HCT116 (cell line): ENCODE measurements at regions not wholly inside any gene's neighbourhood (a gene's known extent, or its start where the extent isn't known, plus 50 kb on each side); places are given as distances from the start of the nearest gene placed in this dataset.

Experiments used
- ATAC-seq: fragments of 200-7000 bp; cut with Tn5 transposase; 2 replicates; pipeline ENCODE4 v1.9.1; 2020; ENCODE audit warnings: mild to moderate bottlenecking, moderate library complexity
- BruUV-seq: library from RNA; stranded (reverse); fragments of 400-500 nt; replicated peaks from 2 replicates; lab custom pipeline; 2021; lab: Mats Ljungman, UMichigan
- CTCF ChIA-PET: fragments of 300-600 bp; sonication (Branson Sonifier 250); formaldehyde crosslinking; loops from one replicate; lab custom pipeline; 2021; ENCODE audit warnings: antibody characterized with exemption; lab: Charles Lee
- POLR2A ChIA-PET: fragments of 300-600, 350-600 bp; sonication (Branson Sonifier 250); formaldehyde crosslinking; loops from one replicate; lab custom pipeline; 2021; ENCODE audit warnings: antibody characterized with exemption; lab: Charles Lee
- RAD21 ChIA-PET, 2 experiments: fragments of 300-600 bp; sonication (Branson Sonifier 250); formaldehyde crosslinking; loops; one replicate each; lab custom pipeline; 2023; ENCODE audit warnings: low total read pairs in 2 of 2; ENCODE audit not compliant: uncharacterized antibody in 2 of 2, unreplicated experiment in 2 of 2, low non-redundant PET in 1 of 2; lab: Charles Lee
- DNase-seq: peaks from one replicate; pipeline ENCODE4 v3.0.0-alpha.2; 2010; ENCODE audit warnings: low read depth, low spot score
- H2AFZ ChIP-seq: fragments of 200-600 bp; shearing (Covaris generic), sonication (generic); 2 replicates; pipeline ENCODE4 v1.6.1; 2017; ENCODE audit warnings: low read depth, mixed run types, mixed read lengths, antibody characterized with exemption, low read length; ENCODE audit not compliant: poor library complexity, severe bottlenecking
- H3K27ac ChIP-seq: 2 replicates; pipeline ENCODE4 v1.5.1; 2012; ENCODE audit warnings: low read depth, low read length
- H3K27me3 ChIP-seq: fragments of 200-600 bp; sonication (generic); 2 replicates; pipeline ENCODE4 v1.6.1; 2016; ENCODE audit warnings: mixed run types, low read length, mixed read lengths; ENCODE audit not compliant: insufficient read depth
- H3K36me3 ChIP-seq, 2 experiments: fragments of 200-500 bp in 1 of 2; fragments of 200-600 bp in 1 of 2; sonication (Bioruptor generic) in 1 of 2; sonication (generic) in 1 of 2; 2 replicates each; pipeline versions ENCODE4 v1.5.1 to v1.6.1; 2014 to 2016; ENCODE audit warnings: low read length in 2 of 2, inconsistent platforms in 1 of 2, mixed read lengths in 1 of 2, mixed run types in 1 of 2; ENCODE audit not compliant: insufficient read depth in 2 of 2, control insufficient read depth in 1 of 2
- H3K4me1 ChIP-seq, 2 experiments: fragments of 200-600 bp in 1 of 2; sonication (generic) in 1 of 2; 2 replicates each; pipeline versions ENCODE4 v1.5.1 to v1.6.1; 2012 to 2017; ENCODE audit warnings: low read length in 2 of 2, inconsistent platforms in 1 of 2, mild to moderate bottlenecking in 1 of 2, mixed read lengths in 1 of 2, mixed run types in 1 of 2, moderate library complexity in 1 of 2; ENCODE audit not compliant: insufficient read depth in 2 of 2, control insufficient read depth in 1 of 2
- H3K4me2 ChIP-seq: fragments of 200-600 bp; sonication (generic); 2 replicates; pipeline ENCODE4 v1.6.1; 2017; ENCODE audit warnings: mixed run types, low read length, mixed read lengths
- H3K4me3 ChIP-seq, 2 experiments: fragments of 200-600 bp in 1 of 2; sonication (generic) in 1 of 2; replicated peaks in 1 of 2; 2 replicates each; pipeline ENCODE4 v1.5.1; 2011 to 2016; ENCODE audit warnings: low read length in 2 of 2, control low read depth in 1 of 2, low read depth in 1 of 2, mild to moderate bottlenecking in 1 of 2, mixed read lengths in 1 of 2, mixed run types in 1 of 2
- H3K79me2 ChIP-seq: fragments of 200-600 bp; sonication (generic); 2 replicates; pipeline ENCODE4 v1.6.1; 2017; ENCODE audit warnings: mild to moderate bottlenecking, mixed run types, low read length, moderate library complexity, mixed read lengths; ENCODE audit not compliant: insufficient read depth
- H3K9ac ChIP-seq: fragments of 200-600 bp; sonication (generic); 2 replicates; pipeline ENCODE4 v1.6.1; 2016; ENCODE audit warnings: low read length, mixed read lengths
- H3K9me2 ChIP-seq: fragments of 200-600 bp; sonication (generic), shearing (Covaris generic); 2 replicates; pipeline ENCODE4 v1.6.1; 2017; ENCODE audit warnings: mixed run types, mild to moderate bottlenecking, moderate library complexity; ENCODE audit not compliant: insufficient read depth
- H3K9me3 ChIP-seq, 2 experiments: fragments of 200-500 bp in 1 of 2; fragments of 200-600 bp in 1 of 2; sonication (Bioruptor generic) in 1 of 2; sonication (generic) in 1 of 2; 2 replicates each; pipeline ENCODE4 v1.6.1; 2014 to 2017; ENCODE audit warnings: low read length in 2 of 2, mixed read lengths in 2 of 2, inconsistent platforms in 1 of 2, low read depth in 1 of 2, mild to moderate bottlenecking in 1 of 2, mixed run types in 1 of 2, moderate library complexity in 1 of 2; ENCODE audit not compliant: control insufficient read depth in 1 of 2, insufficient read depth in 1 of 2
- H4K20me1 ChIP-seq: fragments of 200-600 bp; sonication (generic), shearing (Covaris generic); 2 replicates; pipeline ENCODE4 v1.6.1; 2017; ENCODE audit warnings: mixed run types, mild to moderate bottlenecking, moderate library complexity; ENCODE audit not compliant: insufficient read depth
- CEBPB ChIP-seq: IDR thresholded peaks from 2 replicates; pipeline ENCODE4 v1.6.1; 2012; ENCODE audit warnings: low read depth
- EGR1 ChIP-seq: IDR thresholded peaks from 2 replicates; pipeline ENCODE4 v1.6.1; 2012; ENCODE audit warnings: low read depth
- ELF1 ChIP-seq: IDR thresholded peaks from 2 replicates; pipeline ENCODE4 v1.6.1; 2012; ENCODE audit warnings: low read depth, borderline replicate concordance
- EZH2phosphoT487 ChIP-seq: fragments of 200-600 bp; IDR thresholded peaks from 2 replicates; pipeline ENCODE4 v1.6.1; 2018; ENCODE audit warnings: antibody characterized with exemption, borderline replicate concordance
- JUND ChIP-seq: IDR thresholded peaks from 2 replicates; pipeline ENCODE4 v1.6.1; 2012
- POLR2AphosphoS5 ChIP-seq: IDR thresholded peaks from 2 replicates; pipeline ENCODE4 v1.6.1; 2011; ENCODE audit warnings: mild to moderate bottlenecking, low read depth, low read length, moderate library complexity
- RAD21 ChIP-seq: IDR thresholded peaks from 2 replicates; pipeline ENCODE4 v1.6.1; 2012; ENCODE audit warnings: low read depth, mild to moderate bottlenecking
- SP1 ChIP-seq: IDR thresholded peaks from 2 replicates; pipeline ENCODE4 v1.6.1; 2012; ENCODE audit warnings: low read depth
- SRF ChIP-seq: IDR thresholded peaks from 2 replicates; pipeline ENCODE4 v1.6.1; 2012; ENCODE audit warnings: low read depth
- TCF7L2 ChIP-seq: IDR thresholded peaks from 2 replicates; pipeline ENCODE4 v1.7.0; 2011; ENCODE audit warnings: borderline replicate concordance, inconsistent platforms; ENCODE audit not compliant: insufficient read depth, insufficient read length; ENCODE audit errors: extremely low read depth
- YY1 ChIP-seq: IDR thresholded peaks from 2 replicates; pipeline ENCODE4 v1.6.1; 2011; ENCODE audit warnings: low read length, low read depth, moderate library complexity, mild to moderate bottlenecking; ENCODE audit not compliant: insufficient replicate concordance; ENCODE audit errors: extremely low read depth
- ZFX ChIP-seq: fragments of 450-650 bp; IDR thresholded peaks from 2 replicates; pipeline ENCODE4 v1.6.1; 2017
- ZNF274 ChIP-seq: fragments of 200-500 bp; sonication (Bioruptor generic); IDR thresholded peaks from 2 replicates; pipeline ENCODE4 v1.6.1; 2014; ENCODE audit warnings: mild to moderate bottlenecking, low read depth, low read length, inconsistent platforms
- intact Hi-C: fragments of 100-400 bp; cut with micrococcal nuclease; formaldehyde crosslinking; loops from 2 replicates; pipeline ENCODE4 v1.10.0; 2022
- TF ChIP-seq, protein P1 (sequence below): IDR thresholded peaks from 2 replicates; pipeline ENCODE4 v1.6.1; 2012

DNA sequence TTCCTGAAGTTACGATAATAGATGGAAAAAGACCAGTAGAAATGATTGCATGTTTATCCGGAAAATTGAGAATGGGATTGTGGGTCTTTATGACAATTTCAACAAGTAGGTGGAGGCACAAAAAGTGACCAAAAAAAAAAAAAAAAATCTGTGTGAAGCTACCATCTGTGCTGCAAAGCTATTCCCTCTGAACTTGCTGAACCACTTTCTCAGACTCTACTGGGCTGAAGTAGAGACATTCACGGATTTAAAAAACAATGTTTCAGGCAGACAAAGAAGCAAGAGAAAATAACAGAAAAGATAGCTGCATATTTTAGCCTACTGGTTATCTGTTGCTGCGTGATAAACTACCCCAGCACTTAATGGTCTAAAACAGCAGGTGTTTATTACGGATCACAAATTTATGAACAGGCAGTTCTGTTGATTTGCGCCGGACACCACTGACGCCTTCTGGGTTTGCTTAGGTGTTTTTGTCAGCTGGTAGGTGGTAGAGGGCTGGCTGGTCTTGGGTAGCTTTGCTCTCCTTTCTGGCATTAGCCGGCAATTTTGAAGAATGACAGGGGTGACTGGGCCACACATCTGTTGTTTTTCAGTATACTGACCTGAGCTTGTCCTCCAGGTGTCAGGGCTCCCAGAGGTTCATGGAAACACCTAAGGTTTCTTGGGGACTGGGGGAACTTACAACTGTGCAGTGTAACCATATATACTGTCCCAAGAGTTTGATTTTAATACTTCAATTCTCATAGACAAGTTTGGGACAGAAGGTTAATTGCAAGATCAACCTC lies 665.1 kb downstream of the CCSER2 start:
- ChIA-PET RAD21 (no interaction called here), CTCF (no interaction called here), POLR2A (no interaction called here)
- H2AFZ ChIP-seq, result no peak overlapping the region
- no TSS peak for BruUV-seq
- DNase-seq (no peak), ATAC-seq (no peak)
- H3K27me3 ChIP-seq, result peaks cover 13% of the 10 kb centered on the region
- H3K4me1 ChIP-seq, result no peaks in the 10 kb centered on the region
- no peak overlapping the region for H3K27ac ChIP-seq
- H3K79me2 ChIP-seq, result no peaks in the 10 kb centered on the region
- no peak overlapping the region for H3K4me2 ChIP-seq
- H3K9me2 ChIP-seq, result no peaks in the 10 kb centered on the region
- TF ChIP-seq JUND (no peak), EZH2phosphoT487 (no peak), ZFX (no peak), ZNF274 (no peak), CEBPB (no peak), SRF (no peak), POLR2AphosphoS5 (no peak), EGR1 (no peak), SP1 (no peak), TCF7L2 (no peak), YY1 (no peak), ELF1 (no peak), RAD21 (no peak)
- TF ChIP-seq, protein P1, sequence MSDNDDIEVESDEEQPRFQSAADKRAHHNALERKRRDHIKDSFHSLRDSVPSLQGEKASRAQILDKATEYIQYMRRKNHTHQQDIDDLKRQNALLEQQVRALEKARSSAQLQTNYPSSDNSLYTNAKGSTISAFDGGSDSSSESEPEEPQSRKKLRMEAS, result no peak
- H3K9me3 ChIP-seq, result no peaks in the 10 kb centered on the region
- no peaks in the 10 kb centered on the region for H4K20me1 ChIP-seq
- H3K4me3 ChIP-seq, result no peak overlapping the region
- no peaks in the 10 kb centered on the region for H3K36me3 ChIP-seq
- intact Hi-C loops, result no loop called here
- no peak overlapping the region for H3K9ac ChIP-seq
